ENCODE measurements at regions not wholly inside any gene's neighbourhood (a gene's known extent, or its start where the extent isn't known, plus 50 kb on each side); places are given as distances from the start of the nearest gene placed in this dataset.

- no peak for DNase-seq (ENCODE audit: unreplicated experiment)
- TF ChIP-seq, protein P1, sequence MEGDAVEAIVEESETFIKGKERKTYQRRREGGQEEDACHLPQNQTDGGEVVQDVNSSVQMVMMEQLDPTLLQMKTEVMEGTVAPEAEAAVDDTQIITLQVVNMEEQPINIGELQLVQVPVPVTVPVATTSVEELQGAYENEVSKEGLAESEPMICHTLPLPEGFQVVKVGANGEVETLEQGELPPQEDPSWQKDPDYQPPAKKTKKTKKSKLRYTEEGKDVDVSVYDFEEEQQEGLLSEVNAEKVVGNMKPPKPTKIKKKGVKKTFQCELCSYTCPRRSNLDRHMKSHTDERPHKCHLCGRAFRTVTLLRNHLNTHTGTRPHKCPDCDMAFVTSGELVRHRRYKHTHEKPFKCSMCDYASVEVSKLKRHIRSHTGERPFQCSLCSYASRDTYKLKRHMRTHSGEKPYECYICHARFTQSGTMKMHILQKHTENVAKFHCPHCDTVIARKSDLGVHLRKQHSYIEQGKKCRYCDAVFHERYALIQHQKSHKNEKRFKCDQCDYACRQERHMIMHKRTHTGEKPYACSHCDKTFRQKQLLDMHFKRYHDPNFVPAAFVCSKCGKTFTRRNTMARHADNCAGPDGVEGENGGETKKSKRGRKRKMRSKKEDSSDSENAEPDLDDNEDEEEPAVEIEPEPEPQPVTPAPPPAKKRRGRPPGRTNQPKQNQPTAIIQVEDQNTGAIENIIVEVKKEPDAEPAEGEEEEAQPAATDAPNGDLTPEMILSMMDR (IDR thresholded peaks at IDR 0.05; ENCODE audit: unreplicated experiment): no peak
- intact Hi-C loops (cut with micrococcal nuclease): no loop called here
- BruUV-seq (replicated peaks): no TSS peak
- Mint-ChIP-seq H3K27ac (ENCODE audit: low read depth, unreplicated experiment) (no peak overlapping the region), H3K36me3 (ENCODE audit: insufficient read depth, unreplicated experiment) (no peaks in the 10 kb centered on the region), H3K4me1 (ENCODE audit: insufficient read depth, unreplicated experiment) (no peaks in the 10 kb centered on the region), H3K27me3 (ENCODE audit: insufficient read depth, unreplicated experiment) (no peaks in the 10 kb centered on the region), H3K9me3 (ENCODE audit: unreplicated experiment) (no peaks in the 10 kb centered on the region), H3K4me3 (ENCODE audit: unreplicated experiment) (no peak overlapping the region)
- ChIA-PET CTCF (interaction anchor here (0.6 kb wide), 1 partner anchor 197 kb away, joined by 3 read pairs; no protein-coding TSS in a partner anchor), POLR2A (no interaction called here)
Observed at GRCh38 chr7:86207740-86208139, 436.0 kb upstream of the GRM3 start.

GRCh38 chr7:86202833-86203232 is 440.9 kb upstream of the GRM3 start:
- no peaks in the 10 kb centered on the region for H3K36me3 Mint-ChIP-seq (ENCODE audit: insufficient read depth, unreplicated experiment)
- no peaks in the 10 kb centered on the region for H3K9me3 Mint-ChIP-seq (ENCODE audit: unreplicated experiment)
- DNase-seq (ENCODE audit: unreplicated experiment): no peak
- ChIA-PET POLR2A (no interaction called here), CTCF (no interaction called here)
- no peaks in the 10 kb centered on the region for H3K4me1 Mint-ChIP-seq (ENCODE audit: insufficient read depth, unreplicated experiment)
- H3K27ac Mint-ChIP-seq (ENCODE audit: low read depth, unreplicated experiment): no peak overlapping the region
- no peak overlapping the region for H3K4me3 Mint-ChIP-seq (ENCODE audit: unreplicated experiment)
- no TSS peak for BruUV-seq (replicated peaks)
- TF ChIP-seq, protein P1 (IDR thresholded peaks at IDR 0.05; ENCODE audit: unreplicated experiment): no peak
- intact Hi-C loops (cut with micrococcal nuclease): no loop called here
- H3K27me3 Mint-ChIP-seq (ENCODE audit: insufficient read depth, unreplicated experiment): no peaks in the 10 kb centered on the region

- intact Hi-C loops (cut with micrococcal nuclease): no loop called here
- no peak overlapping the region for H3K27ac Mint-ChIP-seq (ENCODE audit: low read depth, unreplicated experiment)
- ChIA-PET POLR2A (interaction anchor here (0.6 kb wide), 1 partner anchor 747 kb away, joined by 3 read pairs; no protein-coding TSS in a partner anchor), CTCF (interaction anchor here (0.6 kb wide), 1 partner anchor 19 kb away, joined by 3 read pairs; no protein-coding TSS in a partner anchor)
- no peaks in the 10 kb centered on the region for H3K27me3 Mint-ChIP-seq (ENCODE audit: insufficient read depth, unreplicated experiment)
- no TSS peak for BruUV-seq (replicated peaks)
- H3K9me3 Mint-ChIP-seq (ENCODE audit: unreplicated experiment): no peaks in the 10 kb centered on the region
- no peak for DNase-seq (ENCODE audit: unreplicated experiment)
- no peaks in the 10 kb centered on the region for H3K4me1 Mint-ChIP-seq (ENCODE audit: insufficient read depth, unreplicated experiment)
- no peak overlapping the region for H3K4me3 Mint-ChIP-seq (ENCODE audit: unreplicated experiment)
- TF ChIP-seq, protein P1 (IDR thresholded peaks at IDR 0.05; ENCODE audit: unreplicated experiment): no peak
- H3K36me3 Mint-ChIP-seq (ENCODE audit: insufficient read depth, unreplicated experiment): no peaks in the 10 kb centered on the region
Observed at GRCh38 chr7:86201767-86202166, 441.9 kb upstream of the GRM3 start.

GRCh38 chr7:86199881-86200614 is 443.7 kb upstream of the GRM3 start:
- no peak for DNase-seq (ENCODE audit: unreplicated experiment)
- BruUV-seq (replicated peaks): no TSS peak
- Mint-ChIP-seq H3K36me3 (ENCODE audit: insufficient read depth, unreplicated experiment) (no peaks in the 10 kb centered on the region), H3K4me3 (ENCODE audit: unreplicated experiment) (no peak overlapping the region), H3K4me1 (ENCODE audit: insufficient read depth, unreplicated experiment) (no peaks in the 10 kb centered on the region), H3K9me3 (ENCODE audit: unreplicated experiment) (no peaks in the 10 kb centered on the region), H3K27me3 (ENCODE audit: insufficient read depth, unreplicated experiment) (no peaks in the 10 kb centered on the region), H3K27ac (ENCODE audit: low read depth, unreplicated experiment) (no peak overlapping the region)
- TF ChIP-seq, protein P1 (IDR thresholded peaks at IDR 0.05; ENCODE audit: unreplicated experiment): no peak
- intact Hi-C loops (cut with micrococcal nuclease): no loop called here
- ChIA-PET CTCF (interaction anchor here (0.6 kb wide), 1 partner anchor 311 kb away, joined by 5 read pairs; no protein-coding TSS in a partner anchor), POLR2A (no interaction called here)

Measured in MCF 10A (cell line).